HEK293T (cell line): ENCODE measurements at regions not wholly inside any gene's neighbourhood (a gene's known extent, or its start where the extent isn't known, plus 50 kb on each side); places are given as distances from the start of the nearest gene placed in this dataset.

Source experiments
- CTCF ChIA-PET: fragments of 350-600 bp; formaldehyde crosslinking; extraction: SDS; loops from one replicate; lab custom pipeline; 2021; ENCODE audit warnings: antibody characterized with exemption, inconsistent platforms; lab: Yijun Ruan, JAX
- POLR2A ChIA-PET: fragments of 350-600 bp; formaldehyde crosslinking; extraction: SDS; loops from one replicate; lab custom pipeline; 2020; ENCODE audit warnings: antibody characterized with exemption, inconsistent platforms; lab: Yijun Ruan, JAX
- DNase-seq: peaks from one replicate; pipeline ENCODE4 v3.0.0; 2012; ENCODE audit warnings: mixed read lengths; ENCODE audit errors: extremely low spot score
- ARNT ChIP-seq: fragments of 450-650 bp; IDR thresholded peaks from 2 replicates; pipeline ENCODE4 v1.6.1; 2017; ENCODE audit warnings: mild to moderate bottlenecking
- BHLHE40 ChIP-seq: fragments of 450-650 bp; IDR thresholded peaks from 2 replicates; pipeline ENCODE4 v1.6.1; 2016; ENCODE audit warnings: mild to moderate bottlenecking, moderate library complexity, borderline replicate concordance
- CTBP1 ChIP-seq: fragments of 450-650 bp; IDR thresholded peaks from 2 replicates; pipeline ENCODE4 v1.6.1; 2016; ENCODE audit warnings: borderline replicate concordance
- ELF4 ChIP-seq: fragments of 450-650 bp; IDR thresholded peaks from 2 replicates; pipeline ENCODE4 v1.6.1; 2017; ENCODE audit warnings: antibody characterized with exemption
- FOXA1 ChIP-seq: fragments of 450-650 bp; IDR thresholded peaks from 2 replicates; pipeline ENCODE4 v1.6.1; 2016; ENCODE audit warnings: mild to moderate bottlenecking
- FOXK2 ChIP-seq: fragments of 450-650 bp; IDR thresholded peaks from 2 replicates; pipeline ENCODE4 v1.6.1; 2016; ENCODE audit warnings: mild to moderate bottlenecking
- FOXM1 ChIP-seq: fragments of 450-650 bp; IDR thresholded peaks from 2 replicates; pipeline ENCODE4 v1.6.1; 2017; ENCODE audit warnings: mild to moderate bottlenecking, borderline replicate concordance
- HDGF ChIP-seq: fragments of 450-650 bp; IDR thresholded peaks from 2 replicates; pipeline ENCODE4 v1.6.1; 2017; ENCODE audit warnings: antibody characterized with exemption, borderline replicate concordance
- L3MBTL2 ChIP-seq: fragments of 450-650 bp; conservative IDR thresholded peaks from 2 replicates; pipeline ENCODE4 v1.6.1; 2016; ENCODE audit warnings: mild to moderate bottlenecking
- LEF1 ChIP-seq: fragments of 450-650 bp; IDR thresholded peaks from 2 replicates; pipeline ENCODE4 v1.6.1; 2017; ENCODE audit warnings: mild to moderate bottlenecking, borderline replicate concordance
- NFRKB ChIP-seq: fragments of 450-650 bp; IDR thresholded peaks from 2 replicates; pipeline ENCODE4 v1.6.1; 2016; ENCODE audit warnings: mild to moderate bottlenecking, moderate library complexity
- PKNOX1 ChIP-seq: fragments of 450-650 bp; IDR thresholded peaks from 2 replicates; pipeline ENCODE4 v1.6.1; 2016
- SP1 ChIP-seq: fragments of 450-650 bp; IDR thresholded peaks from 2 replicates; pipeline ENCODE4 v1.6.1; 2017
- SUZ12 ChIP-seq: fragments of 450-650 bp; IDR thresholded peaks from 2 replicates; pipeline ENCODE4 v1.6.1; 2016; ENCODE audit warnings: mild to moderate bottlenecking
- TARDBP ChIP-seq: fragments of 450-650 bp; IDR thresholded peaks from 2 replicates; pipeline ENCODE4 v1.6.1; 2016
- ZNF384 ChIP-seq: fragments of 450-650 bp; IDR thresholded peaks from 2 replicates; pipeline ENCODE4 v1.6.1; 2016

- no peak for DNase-seq
- ChIA-PET POLR2A (no interaction called here), CTCF (no interaction called here)
- TF ChIP-seq SP1 (no peak), NFRKB (no peak), FOXK2 (no peak), BHLHE40 (no peak), SUZ12 (no peak), HDGF (no peak), FOXM1 (no peak), ZNF384 (no peak)
Measured at GRCh38 chr14:42792166-42792565, 1185.5 kb downstream of the LRFN5 start.

- POLR2A ChIA-PET = no interaction called here
- CTCF ChIA-PET = interaction anchor here (0.5 kb wide), 1 partner anchor 74 kb away, joined by 3 read pairs; no protein-coding TSS in a partner anchor
- TF ChIP-seq HDGF = no peak
- no peak for TF ChIP-seq FOXM1
- no peak for DNase-seq
Measured at GRCh38 chr14:42782754-42783153, 1176.1 kb downstream of the LRFN5 start.

GRCh38 chr14:42778984-42779383 lies 1172.3 kb downstream of the LRFN5 start:
- TF ChIP-seq NFRKB (no peak), SUZ12 (no peak), ARNT (no peak), LEF1 (no peak), CTBP1 (no peak), FOXK2 (no peak), ELF4 (no peak), FOXA1 (no peak), HDGF (no peak), ZNF384 (no peak), PKNOX1 (no peak), TARDBP (no peak), BHLHE40 (no peak), FOXM1 (no peak), L3MBTL2 (no peak)
- ChIA-PET POLR2A (no interaction called here), CTCF (interaction anchor here (0.6 to 0.7 kb wide), 2 partner anchors 69 to 880 kb away, joined by 3 to 4 read pairs; no protein-coding TSS in a partner anchor)
- DNase-seq = no peak

GRCh38 chr14:42750771-42751170 lies 1144.1 kb downstream of the LRFN5 start:
- ChIA-PET POLR2A (no interaction called here), CTCF (no interaction called here)
- no peak for DNase-seq
- no peak for TF ChIP-seq ARNT
- no peak for TF ChIP-seq NFRKB
- TF ChIP-seq FOXA1 = no peak
- TF ChIP-seq SUZ12 = no peak
- no peak for TF ChIP-seq CTBP1
- no peak for TF ChIP-seq SP1
- TF ChIP-seq HDGF = no peak
- no peak for TF ChIP-seq ELF4
- TF ChIP-seq L3MBTL2 = no peak
- TF ChIP-seq BHLHE40 = no peak
- TF ChIP-seq FOXM1 = no peak
- no peak for TF ChIP-seq FOXK2
- TF ChIP-seq PKNOX1 = no peak
- TF ChIP-seq LEF1 = no peak

- no peak for DNase-seq
- no peak for TF ChIP-seq HDGF
- no peak for TF ChIP-seq FOXA1
- no peak for TF ChIP-seq SP1
- no peak for TF ChIP-seq TARDBP
- ChIA-PET CTCF (no interaction called here), POLR2A (no interaction called here)
Measured at GRCh38 chr14:42742084-42742483, 1135.4 kb downstream of the LRFN5 start.

- DNase-seq = no peak
- TF ChIP-seq FOXM1 (no peak), FOXA1 (no peak), ELF4 (no peak), TARDBP (no peak), SP1 (no peak), ARNT (no peak), L3MBTL2 (no peak), HDGF (no peak), PKNOX1 (no peak)
- ChIA-PET POLR2A (no interaction called here), CTCF (interaction anchor here (0.6 kb wide), 1 partner anchor 33 kb away, joined by 4 read pairs; no protein-coding TSS in a partner anchor)
Measured at GRCh38 chr14:42736408-42736807, 1129.7 kb downstream of the LRFN5 start.

GRCh38 chr14:42734041-42734440 lies 1127.4 kb downstream of the LRFN5 start:
- ChIA-PET CTCF (no interaction called here), POLR2A (no interaction called here)
- no peak for TF ChIP-seq L3MBTL2
- no peak for TF ChIP-seq PKNOX1
- TF ChIP-seq LEF1 = no peak
- TF ChIP-seq ZNF384 = no peak
- no peak for TF ChIP-seq ELF4
- TF ChIP-seq BHLHE40 = no peak
- no peak for TF ChIP-seq HDGF
- TF ChIP-seq FOXM1 = no peak
- no peak for TF ChIP-seq TARDBP
- no peak for TF ChIP-seq SP1
- no peak for TF ChIP-seq ARNT
- no peak for TF ChIP-seq FOXK2
- no peak for TF ChIP-seq CTBP1
- no peak for TF ChIP-seq NFRKB
- no peak for TF ChIP-seq FOXA1
- TF ChIP-seq SUZ12 = no peak
- no peak for DNase-seq
